Stimulated activated CD8-positive, alpha-beta memory T cell treated with anti-CD3 and anti-CD28 coated beads, Interleukin-7, amount 100 ng/mL, for 48 hours (primary cell): ENCODE measurements at regions not wholly inside any gene's neighbourhood (a gene's known extent, or its start where the extent isn't known, plus 50 kb on each side); places are given as distances from the start of the nearest gene placed in this dataset.
"Not testable (repeated sequence)": the region's sequence is repeated elsewhere in the genome, so short reads cannot be mapped to it uniquely, and the experiment has no call there.

ENCODE experiments used
- DNase-seq, 2 donors: peaks; one replicate each; pipeline ENCODE4 v3.0.0-alpha.2; 2020; ENCODE audit warnings: low read depth in 1 of 2; ENCODE audit errors: extremely low read depth in 1 of 2

DNA sequence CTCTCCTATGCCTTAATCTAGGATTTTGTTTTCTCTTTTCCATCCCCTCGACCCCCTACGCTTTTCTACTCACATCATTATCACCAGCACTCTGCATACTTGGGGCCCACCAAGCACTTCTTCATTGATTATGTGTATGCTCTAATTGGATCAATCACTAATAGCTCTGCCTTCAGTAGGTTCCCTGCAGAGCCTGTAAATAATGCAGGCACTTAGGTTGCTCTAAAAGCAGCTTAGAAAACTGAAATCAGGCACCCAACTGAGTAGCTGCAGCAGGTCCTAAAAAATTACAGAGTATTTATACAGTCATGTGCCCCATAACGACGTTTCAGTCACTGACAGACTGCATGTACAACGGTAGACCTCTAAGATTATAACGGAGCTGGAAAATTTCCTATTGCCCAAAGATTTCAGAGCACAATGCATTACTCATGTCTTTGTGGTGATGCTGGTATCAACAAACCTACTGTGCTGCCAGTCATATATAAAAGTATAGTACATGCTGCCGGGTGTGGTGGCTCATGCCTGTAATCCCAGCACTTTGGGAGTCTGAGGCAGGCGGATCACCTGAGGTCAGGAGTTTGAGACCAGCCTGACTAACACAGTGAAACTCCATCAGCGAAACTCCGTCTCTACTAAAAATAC is 280.4 kb downstream of the HS3ST3B1 start:
- no peak for DNase-seq

- no peak for DNase-seq
Observed at GRCh38 chr17:14580499-14580898, 279.6 kb downstream of the HS3ST3B1 start.

GRCh38 chr17:14579716-14580115 is 278.8 kb downstream of the HS3ST3B1 start:
- no peak for DNase-seq

DNA sequence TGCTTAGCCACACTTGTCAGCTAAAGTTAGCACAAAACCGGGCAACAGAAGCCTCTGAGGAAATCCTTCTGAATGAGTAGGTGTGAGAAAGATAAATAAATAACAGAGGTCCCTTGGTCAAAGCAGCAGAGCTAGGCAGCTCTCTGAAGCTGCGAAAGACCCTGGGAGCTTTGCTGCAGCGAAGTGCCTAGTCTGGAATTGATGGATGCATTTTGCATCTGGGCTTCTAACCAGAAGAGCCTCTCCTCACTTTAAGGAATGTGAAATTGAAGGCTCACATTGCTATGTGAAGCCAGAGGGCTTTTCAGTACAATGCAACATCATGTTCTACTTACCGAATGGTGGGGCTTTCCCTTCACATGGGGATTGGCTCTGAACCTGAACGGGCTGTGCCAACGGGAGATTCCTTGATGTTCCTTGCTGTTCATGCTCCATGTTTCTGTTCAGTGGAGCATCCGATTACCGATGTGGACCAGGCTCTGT is 274.6 kb downstream of the HS3ST3B1 start:
- DNase-seq, result no peak

- DNase-seq, result not testable (repeated sequence)
Observed at GRCh38 chr17:14560325-14560724, 259.4 kb downstream of the HS3ST3B1 start.

DNA sequence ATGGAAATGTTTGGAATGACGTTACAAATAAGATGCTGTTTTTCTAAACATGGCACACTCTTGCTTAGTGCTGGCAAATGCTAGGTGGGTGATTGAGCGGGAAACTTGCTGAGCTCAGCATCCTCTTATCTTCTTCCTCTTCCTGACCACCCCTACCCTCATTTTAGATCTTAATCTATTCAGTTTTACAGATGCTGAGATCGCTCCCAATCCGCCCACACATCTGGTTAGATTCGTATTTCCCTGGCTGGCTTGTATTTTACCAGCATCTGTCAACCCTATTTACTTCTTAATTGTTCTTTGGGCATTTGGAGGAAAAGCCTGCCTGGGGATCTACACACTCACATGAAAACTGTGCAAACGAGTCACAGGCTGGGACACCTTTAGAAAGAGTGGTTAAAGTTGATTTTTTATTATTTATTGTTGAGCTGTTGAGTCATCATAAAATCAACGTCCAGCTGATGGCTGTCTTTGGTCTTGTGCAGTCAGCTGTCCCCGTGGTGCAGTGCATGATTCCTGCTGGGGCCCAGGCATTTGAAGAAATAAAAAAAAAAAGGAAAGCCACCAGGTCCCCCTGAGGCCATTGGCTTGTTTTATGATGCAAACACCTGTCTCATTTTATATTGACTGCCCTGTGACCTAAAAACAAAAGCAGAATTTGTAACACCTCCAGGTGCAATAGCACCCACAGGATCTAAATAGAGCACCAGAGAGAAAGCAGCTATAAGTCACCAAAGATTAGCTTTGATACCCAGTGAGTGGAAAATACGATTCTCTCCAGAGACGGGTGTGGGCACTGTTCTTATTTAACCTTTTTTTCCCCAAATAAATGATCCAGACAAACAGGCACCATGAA is 258.6 kb downstream of the HS3ST3B1 start:
- no peak for DNase-seq

DNA sequence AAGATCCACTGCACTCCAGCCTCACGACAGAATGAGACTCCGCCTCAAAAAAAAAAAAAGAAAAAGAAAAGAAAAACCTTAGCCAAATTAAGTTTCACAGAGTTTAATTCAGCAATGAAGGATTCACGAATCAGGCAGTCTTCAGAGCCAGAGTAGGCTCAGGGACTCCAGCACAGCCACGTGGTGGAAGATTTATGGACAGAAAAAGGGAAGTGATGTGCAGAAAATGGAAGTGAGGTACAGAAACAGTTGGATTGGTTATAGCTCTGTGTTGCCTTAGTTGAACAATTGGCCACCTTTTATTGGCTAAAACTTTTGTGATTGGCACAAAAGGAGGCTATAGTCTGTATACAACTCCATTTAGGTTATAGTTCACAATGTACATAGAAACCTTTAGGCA is 256.6 kb downstream of the HS3ST3B1 start:
- DNase-seq, result no peak

- no peak for DNase-seq
Observed at GRCh38 chr17:14553847-14554246, 253.0 kb downstream of the HS3ST3B1 start.

DNA sequence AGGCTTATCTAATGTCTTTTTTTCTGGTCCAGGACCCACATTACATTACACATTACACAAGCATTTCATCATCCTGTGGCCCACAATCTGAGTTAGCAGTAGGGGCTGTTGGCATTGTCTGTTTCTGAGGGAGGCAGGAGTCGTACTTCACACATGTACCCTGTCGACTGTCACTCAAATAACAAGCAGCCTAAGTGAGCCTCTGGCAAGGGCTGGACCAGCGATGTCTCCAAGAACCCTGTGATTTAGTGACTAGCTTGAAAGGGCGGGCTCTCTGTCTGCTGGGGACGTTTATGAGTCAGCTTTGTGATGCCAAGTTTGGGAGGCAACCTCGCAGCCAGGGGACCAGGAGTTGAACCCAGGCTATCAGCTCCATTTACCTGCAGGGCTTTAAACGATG is 251.4 kb downstream of the HS3ST3B1 start:
- DNase-seq, result no peak

- DNase-seq, result no peak
Observed at GRCh38 chr17:14547556-14547955, 246.7 kb downstream of the HS3ST3B1 start.

DNA sequence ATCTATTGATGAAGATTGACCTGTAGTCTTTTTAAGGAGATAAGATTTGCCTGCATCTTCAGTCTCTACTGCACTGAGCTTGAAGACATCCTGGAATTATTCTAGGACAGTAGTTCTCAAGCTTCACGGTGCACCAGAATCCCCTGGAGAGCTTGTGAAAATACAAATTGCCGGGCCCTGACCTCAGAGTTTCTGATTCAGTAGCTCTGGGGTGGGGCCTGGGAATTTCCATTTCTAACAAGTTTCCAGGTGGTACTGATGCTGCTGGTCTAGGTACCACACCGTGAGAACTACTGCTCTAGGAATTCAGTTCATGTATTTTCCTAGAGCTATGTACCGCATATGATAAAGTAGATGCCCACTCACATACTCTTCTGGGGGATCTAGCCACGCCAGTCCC is 246.1 kb downstream of the HS3ST3B1 start:
- no peak for DNase-seq

- no peak for DNase-seq
Observed at GRCh38 chr17:14545156-14545906, 244.4 kb downstream of the HS3ST3B1 start.

GRCh38 chr17:14541714-14542113 is 240.8 kb downstream of the HS3ST3B1 start:
- no peak for DNase-seq

- no peak for DNase-seq
Observed at GRCh38 chr17:14539801-14540200, 238.9 kb downstream of the HS3ST3B1 start.

- not testable (repeated sequence) for DNase-seq
Observed at GRCh38 chr17:14532242-14532641, 231.4 kb downstream of the HS3ST3B1 start.

DNA sequence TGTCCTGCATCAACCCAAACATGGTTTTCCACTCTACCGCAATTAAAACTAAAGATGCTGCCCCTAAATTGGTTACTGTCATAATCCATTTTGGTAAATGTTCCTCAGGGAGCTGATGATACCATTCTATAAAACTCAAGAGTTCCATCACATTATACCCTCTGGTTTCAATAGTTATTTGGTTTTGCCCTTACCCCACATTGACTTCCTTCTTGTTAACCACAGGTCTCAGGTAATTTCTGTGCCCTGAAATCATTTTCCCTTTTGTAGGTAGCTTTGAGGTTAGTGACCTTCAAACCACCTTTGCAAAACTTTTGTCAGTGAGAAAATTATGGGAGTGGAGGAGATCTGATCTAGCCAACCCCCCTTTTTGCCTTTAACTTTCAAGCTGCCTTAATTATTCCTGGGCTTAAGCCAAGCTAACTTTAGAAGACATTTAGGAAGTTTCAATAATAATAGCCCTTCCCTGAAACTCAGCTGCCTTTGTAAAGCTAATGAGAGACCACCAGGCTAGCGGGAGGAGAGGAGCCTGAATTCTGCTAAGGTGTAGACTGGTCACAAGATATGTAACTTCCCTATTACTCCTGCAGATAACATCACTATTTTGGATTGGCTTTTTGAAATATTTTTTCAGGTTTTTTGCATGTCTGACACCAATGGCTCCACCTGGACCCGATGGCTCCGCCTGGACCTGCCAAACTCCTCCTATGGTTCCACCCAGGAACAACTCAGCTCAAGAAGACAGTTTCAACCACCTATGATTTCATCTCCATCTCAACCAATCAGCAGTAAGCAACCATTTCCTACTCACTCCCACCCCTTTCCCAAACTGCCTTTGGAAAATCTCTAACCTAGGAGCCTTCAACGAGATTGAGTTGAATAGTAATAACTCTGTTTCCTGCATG is 224.9 kb downstream of the HS3ST3B1 start:
- no peak for DNase-seq

DNA sequence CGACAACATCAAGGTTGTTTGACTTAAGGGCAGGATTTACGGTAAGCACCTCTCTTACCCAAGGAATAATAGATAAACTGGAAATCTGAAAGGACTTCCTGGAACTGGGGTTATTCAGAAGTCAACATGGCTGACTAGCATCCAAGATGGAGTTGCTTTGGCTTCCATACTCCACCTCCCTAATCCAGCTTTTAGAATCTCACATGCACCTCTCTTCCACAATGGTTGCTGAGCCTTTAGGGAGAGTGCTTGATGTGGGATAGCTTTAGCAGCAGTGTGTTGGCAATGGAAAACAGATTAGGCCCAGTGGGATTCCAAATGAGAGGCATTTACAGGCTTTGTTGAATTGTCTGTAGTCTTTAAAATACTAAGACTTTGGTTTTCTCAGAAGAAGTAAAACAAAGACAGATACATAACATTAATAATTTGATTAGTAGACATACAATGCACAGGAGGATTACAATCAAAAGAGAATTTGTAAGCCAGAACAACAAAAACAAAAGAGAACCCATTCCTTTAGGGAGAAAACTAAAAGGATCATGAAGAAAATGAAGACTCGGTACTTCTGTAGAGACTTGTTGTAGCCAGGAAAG is 222.0 kb downstream of the HS3ST3B1 start:
- no peak for DNase-seq

DNA sequence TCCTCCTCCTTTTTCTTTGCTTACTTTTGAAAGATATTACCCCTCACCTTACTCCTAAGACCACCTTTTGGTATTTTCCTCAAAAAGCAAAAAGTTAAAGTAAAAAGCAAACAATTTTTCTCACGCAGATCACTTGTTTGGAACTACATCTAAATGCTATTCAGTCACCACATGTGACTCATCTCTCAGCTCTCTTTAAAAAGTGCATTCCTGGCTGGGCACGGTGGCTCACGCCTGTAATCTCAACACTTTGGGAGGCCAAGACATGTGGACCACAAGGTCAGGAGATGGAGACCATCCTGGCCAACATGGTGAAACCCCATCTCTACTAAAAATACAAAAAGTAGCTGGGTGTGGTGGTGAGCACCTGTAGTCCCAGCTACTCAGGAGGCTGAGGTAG is 218.0 kb downstream of the HS3ST3B1 start:
- DNase-seq, result not testable (repeated sequence)

GRCh38 chr17:14514973-14515372 is 214.1 kb downstream of the HS3ST3B1 start:
- DNase-seq, result no peak

GRCh38 chr17:14513835-14514234 is 213.0 kb downstream of the HS3ST3B1 start:
- no peak for DNase-seq
